Brain pericyte (primary cell): ENCODE measurements at regions not wholly inside any gene's neighbourhood (a gene's known extent, or its start where the extent isn't known, plus 50 kb on each side); places are given as distances from the start of the nearest gene placed in this dataset.
A peak's percentile ranks its signal among the peaks of the same experiment; 100 is the strongest.
"Not testable (repeated sequence)": the region's sequence is repeated elsewhere in the genome, so short reads cannot be mapped to it uniquely, and the experiment has no call there.

ENCODE experiments used
- DNase-seq: peaks from one replicate; pipeline ENCODE4 v3.0.0-alpha.2; 2012; ENCODE audit warnings: low read depth, low spot score

- no peak for DNase-seq
Measured at GRCh38 chr6:56904068-56904467, 50.8 kb upstream of the BEND6 start.

- no peak for DNase-seq
Measured at GRCh38 chr6:56902641-56903464, 52.1 kb upstream of the BEND6 start.

- no peak for DNase-seq
Measured at GRCh38 chr6:56900784-56901183, 54.1 kb upstream of the BEND6 start.

DNA sequence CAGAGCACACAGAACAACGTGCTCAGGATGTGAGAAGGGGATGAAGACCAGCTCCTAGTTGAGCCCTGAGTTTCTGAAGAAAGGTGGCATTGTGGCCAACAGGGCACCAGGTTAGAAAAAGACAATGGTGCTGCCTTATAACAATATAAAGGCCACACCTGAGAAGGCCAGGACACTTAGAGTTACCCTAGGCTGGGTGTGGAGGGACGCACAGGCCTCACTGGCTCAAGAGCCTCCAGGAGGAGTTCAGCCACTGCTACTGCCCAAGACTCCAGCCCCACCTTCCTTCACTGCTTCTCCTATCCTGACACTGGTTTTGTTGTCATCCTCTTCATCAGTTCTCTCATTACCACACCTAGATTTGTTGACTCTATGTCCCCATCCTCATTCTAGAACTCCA, 55.2 kb upstream of the BEND6 start:
- DNase-seq = no peak

- no peak for DNase-seq
Measured at GRCh38 chr6:56899311-56899710, 55.6 kb upstream of the BEND6 start.

GRCh38 chr6:56897789-56898529, 56.9 kb upstream of the BEND6 start:
- DNase-seq = no peak

- DNase-seq = no peak
Measured at GRCh38 chr6:56891754-56892153, 63.2 kb upstream of the BEND6 start.

- peak; percentile 47 for DNase-seq
Measured at GRCh38 chr6:56890683-56891429, 64.1 kb upstream of the BEND6 start.

- no peak for DNase-seq
Measured at GRCh38 chr6:56890066-56890465, 64.8 kb upstream of the BEND6 start.

GRCh38 chr6:56889492-56889891, 65.4 kb upstream of the BEND6 start:
- no peak for DNase-seq

DNA sequence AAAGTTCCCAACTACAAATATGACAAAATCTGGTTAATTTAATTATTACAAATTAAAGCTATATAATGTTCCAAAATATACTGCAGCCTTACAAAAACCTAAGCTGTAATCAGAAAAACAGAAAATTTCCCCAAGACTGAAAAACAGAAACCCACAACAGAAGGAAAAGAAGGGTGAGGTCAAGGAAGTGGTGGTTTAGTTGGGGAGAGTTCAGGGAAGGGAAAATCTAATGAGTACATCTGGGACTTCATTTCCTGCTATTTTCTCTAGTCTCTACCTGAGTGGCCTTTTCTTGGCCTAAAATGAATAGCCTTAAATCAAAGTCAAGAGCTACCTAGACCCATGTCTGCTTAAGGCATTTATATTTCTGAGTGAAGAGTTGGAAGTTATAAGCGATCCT, 66.2 kb upstream of the BEND6 start:
- no peak for DNase-seq

DNA sequence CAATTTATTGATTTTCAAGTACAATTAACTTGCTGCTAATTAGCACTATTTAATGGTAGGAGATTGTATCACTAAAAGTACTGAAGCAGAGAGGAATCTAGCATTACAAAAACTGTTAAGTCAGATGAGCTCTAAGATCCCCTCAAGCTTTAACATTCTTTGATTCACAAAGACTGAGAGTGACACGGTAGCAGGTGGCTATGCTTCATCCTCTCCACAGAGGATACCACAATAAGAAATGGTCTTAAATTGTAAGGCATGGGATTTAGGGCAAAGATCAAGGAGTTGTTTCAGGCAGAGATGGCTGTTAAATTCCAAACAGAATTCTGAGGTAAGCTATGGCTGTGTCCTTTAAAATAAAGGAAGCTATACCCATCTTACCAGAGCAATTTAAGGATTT, 67.8 kb upstream of the BEND6 start:
- DNase-seq = no peak

GRCh38 chr6:56877922-56878321, 77.0 kb upstream of the BEND6 start:
- no peak for DNase-seq

GRCh38 chr6:56875961-56876360, 78.9 kb upstream of the BEND6 start:
- no peak for DNase-seq

- DNase-seq = no peak
Measured at GRCh38 chr6:56875523-56875922, 79.4 kb upstream of the BEND6 start.

DNA sequence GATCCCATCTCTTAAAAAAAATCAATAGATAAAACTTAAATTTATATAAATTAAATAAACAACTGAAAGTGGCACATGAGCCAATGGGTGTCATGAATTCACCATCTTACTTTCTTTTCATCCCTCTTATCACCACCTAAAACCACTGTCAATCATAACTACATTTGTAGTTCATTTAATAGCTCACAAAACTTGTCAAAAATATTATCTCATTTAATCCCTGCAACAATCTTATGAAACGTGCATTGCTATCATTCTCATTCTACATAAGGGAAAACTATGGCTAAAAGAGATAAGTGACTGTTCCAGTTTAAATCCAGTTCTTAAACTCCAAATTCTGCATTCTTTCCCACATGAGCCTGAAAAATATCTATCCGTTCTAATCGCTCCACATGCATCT, 80.6 kb upstream of the BEND6 start:
- no peak for DNase-seq

GRCh38 chr6:56870053-56870452, 84.9 kb upstream of the BEND6 start:
- not testable (repeated sequence) for DNase-seq

DNA sequence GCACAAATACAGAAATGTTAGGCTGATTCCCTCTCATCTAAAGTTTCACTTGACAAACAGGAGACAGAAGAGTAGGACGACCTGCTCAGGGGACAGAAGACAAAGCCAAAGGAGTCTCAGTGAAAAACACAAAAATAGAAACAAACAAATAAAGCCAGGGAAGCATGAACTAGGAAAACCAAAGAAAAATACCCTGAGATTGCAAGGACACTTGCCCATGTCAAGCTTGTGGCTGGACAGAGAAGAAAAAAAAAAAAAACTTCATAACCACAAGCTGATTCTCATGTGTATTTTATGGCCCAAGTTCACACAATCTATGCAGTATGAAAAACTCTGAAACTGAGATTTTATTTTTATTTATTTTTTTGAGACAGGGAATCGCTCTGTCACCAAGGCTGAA, 85.6 kb upstream of the BEND6 start:
- no peak for DNase-seq

GRCh38 chr6:56868687-56869086, 86.2 kb upstream of the BEND6 start:
- DNase-seq = no peak

DNA sequence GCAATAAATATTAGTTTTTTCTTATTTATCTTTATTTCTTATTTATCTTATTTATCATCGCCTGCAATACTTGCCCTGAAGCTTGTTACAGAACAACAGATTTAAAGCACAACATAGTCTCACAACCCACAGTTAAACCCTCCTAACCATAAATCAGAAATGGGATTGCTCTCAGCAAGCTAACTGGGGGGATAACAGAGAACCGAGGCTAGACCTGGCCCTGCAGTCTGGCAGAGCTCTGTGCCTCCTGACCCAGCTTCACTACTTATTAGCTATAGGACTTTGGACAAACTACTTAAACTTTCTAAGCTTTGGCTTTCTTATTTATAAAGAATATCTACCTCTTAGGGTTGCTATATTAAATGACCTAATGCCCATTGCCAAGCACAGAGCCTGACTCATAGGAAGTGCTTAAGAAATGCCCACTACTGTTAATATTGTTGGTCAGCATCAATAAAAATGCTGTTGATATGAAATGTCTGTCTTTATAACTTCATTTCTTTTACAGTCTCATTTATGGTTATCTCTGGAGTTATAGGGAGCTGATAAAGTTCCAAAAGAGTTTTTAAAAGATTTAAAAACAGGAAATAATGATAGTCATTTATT, 87.9 kb upstream of the BEND6 start:
- DNase-seq = no peak

GRCh38 chr6:56865081-56865875, 89.6 kb upstream of the BEND6 start:
- no peak for DNase-seq
